HEK293 (cell line): ENCODE measurements at regions not wholly inside any gene's neighbourhood (a gene's known extent, or its start where the extent isn't known, plus 50 kb on each side); places are given as distances from the start of the nearest gene placed in this dataset.

Experiments used
- CTCF ChIA-PET: fragments of 350-600 bp; formaldehyde crosslinking; extraction: SDS; loops from one replicate; lab custom pipeline; 2021; ENCODE audit warnings: antibody characterized with exemption; lab: Yijun Ruan, JAX
- POLR2A ChIA-PET: fragments of 300-600 bp; formaldehyde crosslinking; extraction: SDS; loops from one replicate; lab custom pipeline; 2020; ENCODE audit warnings: antibody characterized with exemption, inconsistent platforms; lab: Yijun Ruan, JAX
- H3K27ac ChIP-seq: fragments of 200-500 bp; sonication (Bioruptor generic); 2 replicates; pipeline ENCODE4 v1.5.1; 2014; ENCODE audit warnings: low read depth, low read length, control low read depth, inconsistent platforms; ENCODE audit errors: extremely low read depth
- H3K36me3 ChIP-seq, 2 experiments: fragments of 200-500 bp in 1 of 2; sonication (Bioruptor generic) in 1 of 2; 1 replicate in 1 of 2; 2 replicates in 1 of 2; pipeline ENCODE4 v1.5.1; 2014 to 2017; ENCODE audit warnings: inconsistent platforms in 2 of 2, low read length in 2 of 2; ENCODE audit not compliant: control insufficient read depth in 2 of 2, insufficient read depth in 1 of 2
- H3K4me1 ChIP-seq: fragments of 200-500 bp; sonication (Bioruptor generic); 2 replicates; pipeline ENCODE4 v1.5.1; 2014; ENCODE audit warnings: mild to moderate bottlenecking, low read length, inconsistent platforms; ENCODE audit not compliant: control insufficient read depth, insufficient read depth
- H3K4me3 ChIP-seq: 2 replicates; pipeline ENCODE4 v1.5.1; 2011; ENCODE audit warnings: low read depth, mild to moderate bottlenecking, control low read depth, low read length, moderate library complexity
- H3K9me3 ChIP-seq: fragments of 200-500 bp; sonication (Bioruptor generic); 2 replicates; pipeline ENCODE4 v1.5.1; 2014; ENCODE audit warnings: low read depth, low read length, inconsistent platforms; ENCODE audit not compliant: control insufficient read depth, insufficient read depth
- BCL11A ChIP-seq: fragments of 450-650 bp; formaldehyde crosslinking; IDR thresholded peaks from 2 replicates; pipeline ENCODE4 v1.5.1; 2016; ENCODE audit warnings: low read depth, missing biosample characterization, missing genetic modification characterization
- FEZF1 ChIP-seq: fragments of 450-650 bp; formaldehyde crosslinking; IDR thresholded peaks from 2 replicates; pipeline ENCODE4 v1.5.1; 2016; ENCODE audit warnings: missing biosample characterization, missing genetic modification characterization
- GLI2 ChIP-seq: fragments of 450-650 bp; formaldehyde crosslinking; IDR thresholded peaks from 2 replicates; pipeline ENCODE4; 2017; ENCODE audit warnings: missing biosample characterization, missing genetic modification characterization, low read depth, borderline replicate concordance
- HOXC10 ChIP-seq: sonication (generic); formaldehyde crosslinking; IDR thresholded peaks from 2 replicates; pipeline ENCODE4 v1.8.1; 2023; ENCODE audit warnings: mild to moderate bottlenecking, missing genetic modification reagents
- KLF7 ChIP-seq: fragments of 450-650 bp; formaldehyde crosslinking; IDR thresholded peaks from 2 replicates; pipeline ENCODE4 v1.5.1; 2016; ENCODE audit warnings: missing biosample characterization, missing genetic modification characterization, borderline replicate concordance
- RBAK ChIP-seq: fragments of 450-650 bp; formaldehyde crosslinking; IDR thresholded peaks from 2 replicates; pipeline ENCODE4 v1.5.1; 2016; ENCODE audit warnings: missing biosample characterization, missing genetic modification characterization
- SCRT2 ChIP-seq: fragments of 450-650 bp; formaldehyde crosslinking; IDR thresholded peaks from 2 replicates; pipeline ENCODE4 v1.5.1; 2016; ENCODE audit warnings: missing biosample characterization, missing genetic modification characterization
- TSHZ1 ChIP-seq: fragments of 450-650 bp; formaldehyde crosslinking; IDR thresholded peaks from 2 replicates; pipeline ENCODE4 v1.5.1; 2016; ENCODE audit warnings: missing biosample characterization, missing genetic modification characterization, borderline replicate concordance
- YY2 ChIP-seq: fragments of 450-650 bp; formaldehyde crosslinking; IDR thresholded peaks from 2 replicates; pipeline ENCODE4 v1.5.1; 2016; ENCODE audit warnings: missing biosample characterization, missing genetic modification characterization
- ZBTB21 ChIP-seq: fragments of 450-650 bp; formaldehyde crosslinking; IDR thresholded peaks from 2 replicates; pipeline ENCODE4 v1.5.1; 2017; ENCODE audit warnings: missing biosample characterization, missing genetic modification characterization
- ZBTB7A ChIP-seq: fragments of 450-650 bp; formaldehyde crosslinking; IDR thresholded peaks from 2 replicates; pipeline ENCODE4 v1.5.1; 2016; ENCODE audit warnings: low read depth, missing biosample characterization, missing genetic modification characterization
- ZFP3 ChIP-seq: fragments of 450-650 bp; formaldehyde crosslinking; IDR thresholded peaks from 2 replicates; pipeline ENCODE4 v1.5.1; 2016; ENCODE audit warnings: low read depth, missing biosample characterization, missing genetic modification characterization
- ZNF112 ChIP-seq: fragments of 450-650 bp; formaldehyde crosslinking; IDR thresholded peaks from 2 replicates; pipeline ENCODE4 v1.5.0; 2017; ENCODE audit warnings: missing biosample characterization, missing genetic modification characterization
- ZNF18 ChIP-seq: fragments of 450-650 bp; formaldehyde crosslinking; IDR thresholded peaks from 2 replicates; pipeline ENCODE4 v1.5.1; 2016; ENCODE audit warnings: missing biosample characterization, missing genetic modification characterization
- ZNF248 ChIP-seq: fragments of 450-650 bp; formaldehyde crosslinking; IDR thresholded peaks from 2 replicates; pipeline ENCODE4 v1.5.1; 2017; ENCODE audit warnings: missing biosample characterization, missing genetic modification characterization
- ZNF266 ChIP-seq: fragments of 450-650 bp; formaldehyde crosslinking; IDR thresholded peaks from 2 replicates; pipeline ENCODE4 v1.5.1; 2016; ENCODE audit warnings: missing biosample characterization, missing genetic modification characterization, low read depth
- ZNF324 ChIP-seq: fragments of 450-650 bp; formaldehyde crosslinking; IDR thresholded peaks from 2 replicates; pipeline ENCODE4 v1.5.1; 2016; ENCODE audit warnings: missing biosample characterization, missing genetic modification characterization
- ZNF391 ChIP-seq: fragments of 450-650 bp; formaldehyde crosslinking; IDR thresholded peaks from 2 replicates; pipeline ENCODE4 v1.5.1; 2016; ENCODE audit warnings: low read depth, missing biosample characterization, missing genetic modification characterization, borderline replicate concordance
- ZNF473 ChIP-seq: fragments of 450-650 bp; formaldehyde crosslinking; IDR thresholded peaks from 2 replicates; pipeline ENCODE4 v1.5.1; 2017; ENCODE audit warnings: missing biosample characterization, missing genetic modification characterization
- ZNF561 ChIP-seq: fragments of 450-650 bp; IDR thresholded peaks from 2 replicates; pipeline ENCODE4 v1.5.1; 2018; ENCODE audit warnings: missing biosample characterization, missing genetic modification characterization, borderline replicate concordance
- ZNF580 ChIP-seq: fragments of 450-650 bp; formaldehyde crosslinking; IDR thresholded peaks from 2 replicates; pipeline ENCODE4 v1.5.1; 2016; ENCODE audit warnings: missing biosample characterization, missing genetic modification characterization
- ZNF621 ChIP-seq: fragments of 450-650 bp; formaldehyde crosslinking; IDR thresholded peaks from 2 replicates; pipeline ENCODE4 v1.5.1; 2017; ENCODE audit warnings: missing biosample characterization, missing genetic modification characterization
- ZNF629 ChIP-seq: fragments of 450-650 bp; formaldehyde crosslinking; IDR thresholded peaks from 2 replicates; pipeline ENCODE4 v1.5.1; 2017; ENCODE audit warnings: missing biosample characterization, missing genetic modification characterization
- ZNF639 ChIP-seq: fragments of 450-650 bp; formaldehyde crosslinking; IDR thresholded peaks from 2 replicates; pipeline ENCODE4 v1.5.1; 2016; ENCODE audit warnings: missing biosample characterization, missing genetic modification characterization
- ZNF654 ChIP-seq: fragments of 450-650 bp; formaldehyde crosslinking; IDR thresholded peaks from 2 replicates; pipeline ENCODE4 v1.5.1; 2016; ENCODE audit warnings: low read depth, missing biosample characterization, missing genetic modification characterization
- ZSCAN4 ChIP-seq: fragments of 450-650 bp; formaldehyde crosslinking; IDR thresholded peaks from 2 replicates; pipeline ENCODE4 v1.5.1; 2017; ENCODE audit warnings: missing biosample characterization, missing genetic modification characterization
- ZXDB ChIP-seq: fragments of 450-650 bp; formaldehyde crosslinking; IDR thresholded peaks from 2 replicates; pipeline ENCODE4 v1.5.1; 2016; ENCODE audit warnings: missing biosample characterization, missing genetic modification characterization

GRCh38 chr7:25527665-25528170 lies 299.4 kb upstream of the NPVF start:
- Histone ChIP-seq H3K9me3 (no peaks in the 10 kb centered on the region), H3K36me3 (no peaks in the 10 kb centered on the region), H3K4me1 (no peaks in the 10 kb centered on the region), H3K4me3 (no peak overlapping the region), H3K27ac (no peak overlapping the region)
- TF ChIP-seq SCRT2 (tag by site-specific recombination) = no peak
- TF ChIP-seq ZNF639 (tag by site-specific recombination) = no peak
- TF ChIP-seq BCL11A = no peak
- TF ChIP-seq ZSCAN4 (tag by site-specific recombination) = no peak
- no peak for TF ChIP-seq ZNF266 (tag by site-specific recombination)
- TF ChIP-seq YY2 (tag by site-specific recombination) = no peak
- TF ChIP-seq ZNF561 (tag by site-specific recombination) = no peak
- no peak for TF ChIP-seq ZFP3 (tag by site-specific recombination)
- TF ChIP-seq ZBTB7A (tag by site-specific recombination) = no peak
- no peak for TF ChIP-seq ZBTB21 (tag by site-specific recombination)
- TF ChIP-seq ZNF324 = no peak
- CTCF ChIA-PET = interaction anchor here (0.7 kb wide), 1 partner anchor 136 kb away, joined by 3 read pairs; no protein-coding TSS in a partner anchor
- POLR2A ChIA-PET = no interaction called here

- POLR2A ChIA-PET = no interaction called here
- Histone ChIP-seq H3K4me3 (no peak overlapping the region), H3K9me3 (no peaks in the 10 kb centered on the region), H3K27ac (no peak overlapping the region), H3K36me3 (no peaks in the 10 kb centered on the region), H3K4me1 (no peaks in the 10 kb centered on the region)
- CTCF ChIA-PET = no interaction called here
- TF ChIP-seq RBAK (tag by site-specific recombination) (no peak), ZNF391 (tag by site-specific recombination) (no peak), ZNF112 (tag by site-specific recombination) (no peak), ZXDB (tag by site-specific recombination) (no peak), KLF7 (tag by site-specific recombination) (no peak), ZNF473 (tag by site-specific recombination) (no peak), ZNF629 (tag by site-specific recombination) (no peak), GLI2 (tag by site-specific recombination) (no peak), ZNF248 (no peak), ZNF621 (tag by site-specific recombination) (no peak), TSHZ1 (tag by site-specific recombination) (no peak), ZNF654 (tag by site-specific recombination) (no peak), ZNF639 (tag by site-specific recombination) (no peak), ZNF18 (tag by site-specific recombination) (no peak), HOXC10 (CRISPR knock-in tag) (no peak), FEZF1 (tag by site-specific recombination) (no peak), ZNF580 (tag by site-specific recombination) (no peak)
Observed at GRCh38 chr7:25529320-25529719, 301.0 kb upstream of the NPVF start.
